Natural killer cell (primary cell): ENCODE measurements at regions not wholly inside any gene's neighbourhood (a gene's known extent, or its start where the extent isn't known, plus 50 kb on each side); places are given as distances from the start of the nearest gene placed in this dataset.

Experiments
- ATAC-seq, 3 donors: fragments of 150-1000 bp in 2 of 3; fragments of 200-7000 bp in 1 of 3; cut with Tn5 transposase; 1 replicate in 1 of 3; 2 replicates in 2 of 3; pipeline ENCODE4 v1.10.0; 2021; ENCODE audit warnings: mild to moderate bottlenecking in 2 of 3, moderate library complexity in 2 of 3
- DNase-seq, 2 donors: peaks; one replicate each; pipeline versions ENCODE4 v3.0.0 to v3.0.0-alpha.2; 2013 to 2021; ENCODE audit warnings: mixed read lengths in 1 of 2
- H3K27ac ChIP-seq: one replicate; pipeline ENCODE4 v1.5.1; 2013; ENCODE audit warnings: mild to moderate bottlenecking, low read length
- H3K27me3 ChIP-seq: one replicate; pipeline ENCODE4 v1.6.1; 2013; ENCODE audit warnings: low read length; ENCODE audit not compliant: control insufficient read depth, insufficient read depth
- H3K36me3 ChIP-seq: one replicate; pipeline ENCODE4 v1.6.1; 2013; ENCODE audit warnings: low read length; ENCODE audit not compliant: control insufficient read depth, insufficient read depth
- H3K4me1 ChIP-seq: one replicate; pipeline ENCODE4 v1.6.1; 2013; ENCODE audit warnings: low read length; ENCODE audit not compliant: control insufficient read depth, insufficient read depth
- H3K4me3 ChIP-seq: one replicate; pipeline ENCODE4 v1.5.1; 2013; ENCODE audit warnings: low read length
- H3K9me3 ChIP-seq: one replicate; pipeline ENCODE4 v1.6.1; 2013; ENCODE audit warnings: low read length; ENCODE audit not compliant: control insufficient read depth, insufficient read depth
- H3K27ac Mint-ChIP-seq, 2 donors: one replicate each; pipeline ENCODE4 v1.8.0; 2022; ENCODE audit warnings: mild to moderate bottlenecking in 2 of 2, mixed read lengths in 2 of 2, moderate library complexity in 1 of 2
- H3K27me3 Mint-ChIP-seq, 2 donors: one replicate each; pipeline ENCODE4 v1.8.0; 2022; ENCODE audit warnings: low read depth in 2 of 2, mixed read lengths in 2 of 2
- H3K36me3 Mint-ChIP-seq: one replicate; pipeline ENCODE4 v1.8.0; 2022; ENCODE audit warnings: mixed read lengths
- H3K4me1 Mint-ChIP-seq, 2 donors: one replicate each; pipeline ENCODE4 v1.8.0; 2022; ENCODE audit warnings: mixed read lengths in 2 of 2
- H3K4me3 Mint-ChIP-seq: one replicate; pipeline ENCODE4 v1.8.0; 2022; ENCODE audit warnings: mild to moderate bottlenecking, moderate library complexity, mixed read lengths
- H3K9me3 Mint-ChIP-seq, 2 donors: one replicate each; pipeline ENCODE4 v1.8.0; 2022; ENCODE audit warnings: mixed read lengths in 2 of 2
- CTCF ChIP-seq: fragments of 200-600 bp; IDR thresholded peaks from one replicate; pipeline ENCODE4 v1.8.0; 2022; ENCODE audit warnings: antibody characterized with exemption
- WGBS: methylation state at CpG from one replicate; pipeline ENCODE4 v1.1.7; 2013; ENCODE audit warnings: missing lambda C conversion rate; ENCODE audit not compliant: insufficient coverage; 5-methylcytosine and 5-hydroxymethylcytosine counted together
- intact Hi-C: fragments of 100-400 bp; cut with micrococcal nuclease; formaldehyde crosslinking; loops from one replicate; pipeline ENCODE4 v1.14.2; 2022

GRCh38 chr3:80606073-80606472 is 838.3 kb upstream of the ROBO1 start:
- no peaks in the 10 kb centered on the region for H3K4me1 Mint-ChIP-seq
- H3K27me3 Mint-ChIP-seq = no peaks in the 10 kb centered on the region
- Histone ChIP-seq H3K9me3 (no peaks in the 10 kb centered on the region), H3K27ac (no peak overlapping the region), H3K27me3 (no peaks in the 10 kb centered on the region), H3K36me3 (no peaks in the 10 kb centered on the region), H3K4me1 (no peaks in the 10 kb centered on the region), H3K4me3 (no peak overlapping the region)
- H3K9me3 Mint-ChIP-seq = peaks cover 9 to 14% of the 10 kb centered on the region in 2 donors
- no peak overlapping the region for H3K27ac Mint-ChIP-seq
- H3K36me3 Mint-ChIP-seq = no peaks in the 10 kb centered on the region
- TF ChIP-seq CTCF = no peak
- ATAC-seq (no peak), DNase-seq (no peak)
- H3K4me3 Mint-ChIP-seq = no peak overlapping the region
- WGBS = 85% methylated on average over 2 of the region's 4 CpGs
- intact Hi-C loops = no loop called here

DNA sequence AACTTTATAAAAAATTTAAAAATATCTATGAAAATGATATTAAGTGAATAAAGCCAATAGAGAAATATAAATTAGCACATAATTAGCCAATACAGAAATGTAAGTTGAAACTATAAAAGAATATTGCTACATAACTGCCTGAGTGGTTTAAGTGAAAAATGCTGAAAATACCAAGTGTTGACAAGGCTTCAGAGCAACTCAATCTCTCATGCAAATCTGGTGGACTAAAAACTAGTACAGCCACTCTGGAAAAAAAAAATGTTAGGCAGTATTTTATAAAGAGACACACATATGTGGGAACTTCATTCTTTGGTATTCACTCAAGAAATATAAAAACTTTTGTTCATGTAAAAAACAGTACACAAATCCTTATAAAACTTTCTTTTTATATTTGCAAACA is 833.7 kb upstream of the ROBO1 start:
- H3K4me3 Mint-ChIP-seq = no peak overlapping the region
- no peaks in the 10 kb centered on the region for H3K27me3 ChIP-seq
- TF ChIP-seq CTCF = no peak
- DNase-seq = no peak
- H3K27me3 Mint-ChIP-seq = no peaks in the 10 kb centered on the region
- no peak for ATAC-seq
- H3K4me1 ChIP-seq = no peaks in the 10 kb centered on the region
- no peaks in the 10 kb centered on the region for H3K9me3 ChIP-seq
- peaks cover 9 to 21% of the 10 kb centered on the region in 2 donors for H3K9me3 Mint-ChIP-seq
- no peak overlapping the region for H3K4me3 ChIP-seq
- no peak overlapping the region for H3K27ac ChIP-seq
- no peak overlapping the region for H3K27ac Mint-ChIP-seq
- H3K36me3 ChIP-seq = no peaks in the 10 kb centered on the region
- no peaks in the 10 kb centered on the region for H3K4me1 Mint-ChIP-seq
- H3K36me3 Mint-ChIP-seq = peaks cover 13% of the 10 kb centered on the region
- intact Hi-C loops = no loop called here

DNA sequence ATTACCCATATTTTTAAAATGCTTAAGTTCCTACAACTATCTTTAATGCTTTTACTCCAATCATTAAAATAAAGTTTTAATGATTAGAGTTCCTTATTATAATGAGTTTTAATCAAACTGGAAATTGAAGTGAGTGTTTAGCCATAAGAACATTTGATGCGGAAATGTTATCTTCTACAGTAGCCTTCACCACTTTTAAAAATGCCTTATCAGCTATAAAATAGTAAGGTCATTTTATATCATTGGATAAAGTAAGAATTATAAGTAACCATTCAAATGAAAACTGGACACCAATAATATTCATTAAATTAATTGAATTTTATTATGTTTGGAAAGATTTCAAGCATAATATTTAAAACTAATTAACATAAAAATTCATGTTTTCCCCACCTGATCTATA is 825.0 kb upstream of the ROBO1 start:
- Histone ChIP-seq H3K4me1 (no peaks in the 10 kb centered on the region), H3K27me3 (no peaks in the 10 kb centered on the region), H3K9me3 (no peaks in the 10 kb centered on the region), H3K4me3 (no peak overlapping the region), H3K36me3 (no peaks in the 10 kb centered on the region), H3K27ac (no peak overlapping the region)
- Mint-ChIP-seq H3K27ac (no peak overlapping the region), H3K27me3 (no peaks in the 10 kb centered on the region), H3K4me1 (no peaks in the 10 kb centered on the region), H3K9me3 (peaks cover 11 to 12% of the 10 kb centered on the region in 2 donors), H3K4me3 (no peak overlapping the region), H3K36me3 (peaks cover 20% of the 10 kb centered on the region)
- intact Hi-C loops = no loop called here
- ATAC-seq (no peak), DNase-seq (no peak)
- WGBS = no CpG with 5 or more reads among the region's 1 CpG
- TF ChIP-seq CTCF = no peak

DNA sequence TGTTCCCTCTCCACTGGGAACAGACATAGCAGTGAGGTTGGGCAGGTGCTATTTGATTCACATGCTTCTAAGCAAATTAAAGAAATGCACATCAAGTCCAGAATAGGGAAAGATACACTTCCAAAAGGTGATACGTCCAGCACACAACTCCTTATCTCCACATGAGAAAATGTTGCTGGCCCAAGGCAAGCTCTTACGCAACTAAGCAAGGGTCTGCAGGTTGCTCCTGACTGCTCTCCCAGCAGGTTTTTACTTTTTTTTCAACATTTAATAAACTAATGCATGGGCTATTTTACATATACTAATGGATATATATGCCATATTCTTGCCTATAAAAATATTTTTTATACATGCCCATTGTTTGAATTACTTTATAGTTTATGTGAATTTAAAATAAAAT is 818.5 kb upstream of the ROBO1 start:
- H3K27ac Mint-ChIP-seq = no peak overlapping the region
- 89% methylated on average over 2 of the region's 2 CpGs for WGBS
- H3K27me3 Mint-ChIP-seq = no peaks in the 10 kb centered on the region
- H3K27ac ChIP-seq = no peak overlapping the region
- no peaks in the 10 kb centered on the region for H3K27me3 ChIP-seq
- no peaks in the 10 kb centered on the region for H3K36me3 ChIP-seq
- H3K9me3 ChIP-seq = peaks cover 3% of the 10 kb centered on the region
- H3K4me3 Mint-ChIP-seq = no peak overlapping the region
- intact Hi-C loops = no loop called here
- no peaks in the 10 kb centered on the region for H3K36me3 Mint-ChIP-seq
- DNase-seq (no peak), ATAC-seq (no peak)
- TF ChIP-seq CTCF = no peak
- H3K9me3 Mint-ChIP-seq = peaks cover 0 to 4% of the 10 kb centered on the region in 2 donors
- no peaks in the 10 kb centered on the region for H3K4me1 ChIP-seq
- no peak overlapping the region for H3K4me3 ChIP-seq
- H3K4me1 Mint-ChIP-seq = no peaks in the 10 kb centered on the region
